ENCODE measurements at regions not wholly inside any gene's neighbourhood (a gene's known extent, or its start where the extent isn't known, plus 50 kb on each side); places are given as distances from the start of the nearest gene placed in this dataset.

GRCh38 chr5:165996201-165996875 is 2295.1 kb upstream of the WWC1 start:
- no peak for DNase-seq (ENCODE audit: low spot score)

GRCh38 chr5:165999693-166000320 is 2291.6 kb upstream of the WWC1 start:
- no peak for DNase-seq (ENCODE audit: low spot score)

- DNase-seq (ENCODE audit: low spot score): no peak
Observed at GRCh38 chr5:166004006-166004405, 2287.4 kb upstream of the WWC1 start.

DNA sequence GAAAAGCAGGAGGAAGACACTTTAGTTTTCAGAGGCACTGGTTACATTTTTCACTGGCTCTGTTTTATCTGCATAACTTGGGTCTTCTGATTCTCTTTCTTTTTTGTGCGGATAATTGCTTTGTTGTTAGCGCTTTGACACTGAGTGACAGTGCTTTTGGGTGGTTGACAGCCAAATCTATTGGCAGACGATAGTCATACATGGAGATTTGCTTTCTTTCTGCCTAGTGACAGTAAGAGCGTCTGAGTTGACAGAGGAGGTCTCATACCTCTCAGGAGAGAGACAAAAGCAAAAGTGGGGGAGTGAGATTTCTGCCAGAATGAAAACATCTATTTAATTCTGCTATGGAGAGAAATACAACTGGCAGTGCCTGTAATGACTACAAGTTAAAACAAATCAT is 2278.0 kb upstream of the WWC1 start:
- DNase-seq (ENCODE audit: low spot score): no peak

DNA sequence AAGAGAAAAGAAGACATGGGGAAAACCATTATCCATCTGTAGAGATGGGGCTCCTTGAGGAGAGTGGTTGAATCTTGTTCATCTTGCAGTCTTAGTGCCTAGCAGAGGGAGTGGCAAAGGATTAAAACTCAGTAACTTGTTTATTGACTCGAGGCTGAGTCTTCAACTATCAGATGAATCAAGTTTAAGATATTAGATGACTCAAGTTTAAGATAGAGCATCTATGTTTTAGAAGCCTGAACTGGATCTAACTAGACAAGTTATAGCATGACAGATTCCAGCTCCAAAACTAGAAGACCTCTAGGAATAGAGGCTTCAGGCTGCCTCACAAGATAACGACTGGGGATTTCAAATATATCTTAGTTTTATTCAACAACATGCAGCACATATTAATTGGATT is 2277.2 kb upstream of the WWC1 start:
- DNase-seq (ENCODE audit: low spot score): no peak

- no peak for DNase-seq (ENCODE audit: low spot score)
Observed at GRCh38 chr5:166018716-166019115, 2272.7 kb upstream of the WWC1 start.

- DNase-seq (ENCODE audit: low spot score): no peak
Observed at GRCh38 chr5:166022065-166022464, 2269.4 kb upstream of the WWC1 start.

DNA sequence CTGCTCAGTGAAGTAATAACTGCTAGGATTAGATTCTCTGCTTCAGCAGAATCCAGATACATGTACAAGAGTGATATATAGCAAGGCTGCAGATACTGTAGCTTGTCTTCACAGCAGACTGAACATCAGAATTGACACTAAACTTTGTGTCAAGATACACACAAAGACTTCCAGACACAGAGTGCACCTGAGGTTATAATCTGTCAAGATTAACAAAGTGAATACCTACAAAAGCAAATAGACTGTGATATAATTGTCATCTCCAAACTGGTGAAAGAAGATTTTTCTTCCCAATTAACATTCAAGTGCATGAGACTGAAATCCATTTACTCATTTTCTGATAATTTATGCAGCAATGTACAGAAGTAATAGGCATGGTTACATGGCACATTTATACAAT is 2266.5 kb upstream of the WWC1 start:
- no peak for DNase-seq (ENCODE audit: low spot score)

DNA sequence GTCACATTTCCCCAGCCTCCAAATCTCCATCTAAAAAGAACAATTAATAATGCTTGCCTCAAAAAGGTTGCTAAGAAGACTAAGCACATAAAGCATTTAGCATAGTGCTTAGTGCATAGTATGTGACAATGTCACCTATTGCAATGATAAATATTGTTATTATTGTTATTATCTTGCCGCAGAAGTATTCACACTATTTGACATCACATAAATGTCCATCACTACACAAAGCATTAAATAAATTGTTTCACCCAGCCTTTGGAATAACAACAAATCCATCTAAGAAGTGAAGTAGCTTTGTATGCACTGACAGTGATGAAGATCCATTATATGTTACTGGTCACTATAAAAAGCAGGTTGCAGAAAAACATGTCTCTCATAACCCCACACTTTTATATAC is 2263.9 kb upstream of the WWC1 start:
- no peak for DNase-seq (ENCODE audit: low spot score)

- DNase-seq (ENCODE audit: low spot score): no peak
Observed at GRCh38 chr5:166031926-166032325, 2259.5 kb upstream of the WWC1 start.

- no peak for DNase-seq (ENCODE audit: low spot score)
Observed at GRCh38 chr5:166032601-166033000, 2258.8 kb upstream of the WWC1 start.

DNA sequence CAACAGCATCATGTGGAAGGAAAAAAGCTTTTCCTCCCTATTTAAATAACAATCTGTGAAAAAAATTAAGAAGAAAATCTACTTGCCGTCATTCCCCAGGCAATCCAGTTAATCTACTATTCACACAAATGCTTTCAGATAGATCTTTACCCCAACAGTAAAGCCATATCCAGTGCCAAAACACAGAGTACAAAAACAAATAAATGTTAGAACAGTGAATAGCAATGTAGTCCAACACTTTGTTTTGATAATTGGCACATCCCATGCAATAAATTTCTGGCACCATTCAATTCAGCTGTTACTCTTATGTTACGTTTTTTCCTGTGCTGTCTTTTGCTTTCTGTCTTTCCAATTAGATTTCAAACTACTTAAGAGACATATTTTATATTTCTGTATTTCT is 2245.5 kb upstream of the WWC1 start:
- DNase-seq (ENCODE audit: low spot score): no peak

DNA sequence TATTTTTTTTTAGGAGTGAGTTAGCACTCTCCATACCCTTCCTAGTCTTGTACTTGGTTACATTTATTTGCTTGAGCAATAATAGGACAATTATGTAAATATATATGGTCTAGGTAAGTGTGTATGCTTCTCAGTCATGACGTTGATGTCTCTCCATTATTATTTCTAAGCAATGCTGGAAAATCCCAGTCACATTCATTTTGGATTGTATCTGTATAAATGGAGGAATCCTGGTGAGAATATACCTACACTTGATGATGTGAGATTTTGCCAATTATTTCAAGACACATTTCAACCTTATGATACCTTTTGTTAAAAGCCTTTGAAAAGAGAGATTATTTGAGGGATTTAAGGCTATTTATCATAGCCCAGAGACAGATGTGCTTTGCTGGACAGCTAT is 2244.5 kb upstream of the WWC1 start:
- DNase-seq (ENCODE audit: low spot score): no peak

- DNase-seq (ENCODE audit: low spot score): no peak
Observed at GRCh38 chr5:166050531-166050930, 2240.9 kb upstream of the WWC1 start.

GRCh38 chr5:166058660-166059059 is 2232.8 kb upstream of the WWC1 start:
- no peak for DNase-seq (ENCODE audit: low spot score)

- DNase-seq (ENCODE audit: low spot score): no peak
Observed at GRCh38 chr5:166062094-166062493, 2229.4 kb upstream of the WWC1 start.

DNA sequence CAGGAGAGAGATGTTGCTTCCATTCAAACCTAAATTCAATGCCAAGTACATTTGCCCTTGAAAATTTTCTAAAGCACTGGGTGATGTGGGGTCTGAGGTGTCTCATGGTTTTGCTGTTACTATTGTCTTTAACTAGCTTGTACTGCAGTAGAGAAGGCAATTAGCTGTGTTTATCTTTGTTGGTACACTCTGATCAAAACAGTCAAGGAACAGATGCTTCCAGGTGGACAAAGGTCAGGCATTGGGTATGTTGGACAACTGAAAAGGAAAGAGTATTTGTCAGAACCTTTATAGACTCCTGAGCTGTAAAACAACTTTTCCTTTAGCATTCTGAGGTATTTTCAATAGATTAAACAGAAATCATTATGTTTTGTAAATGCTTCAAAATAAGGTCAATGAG is 2228.7 kb upstream of the WWC1 start:
- DNase-seq (ENCODE audit: low spot score): no peak

DNA sequence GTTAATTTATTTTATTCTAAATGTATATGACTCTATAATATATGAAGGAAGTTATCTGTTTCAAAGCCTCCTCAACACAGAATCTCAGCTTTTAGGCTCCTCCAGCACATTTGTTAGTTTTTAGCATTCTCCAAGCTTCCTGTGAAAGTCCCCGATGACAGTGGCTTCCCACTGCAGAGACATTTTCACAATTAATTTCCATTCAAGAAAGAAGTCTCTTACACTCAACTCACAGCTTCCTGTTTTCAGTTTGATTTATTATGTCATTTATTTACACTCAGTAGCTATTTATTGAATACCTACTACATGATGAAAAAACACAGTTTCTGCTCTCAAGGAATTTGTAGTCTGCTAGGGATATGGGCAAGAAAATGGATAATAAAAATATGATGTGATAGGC is 2228.2 kb upstream of the WWC1 start:
- DNase-seq (ENCODE audit: low spot score): no peak

DNA sequence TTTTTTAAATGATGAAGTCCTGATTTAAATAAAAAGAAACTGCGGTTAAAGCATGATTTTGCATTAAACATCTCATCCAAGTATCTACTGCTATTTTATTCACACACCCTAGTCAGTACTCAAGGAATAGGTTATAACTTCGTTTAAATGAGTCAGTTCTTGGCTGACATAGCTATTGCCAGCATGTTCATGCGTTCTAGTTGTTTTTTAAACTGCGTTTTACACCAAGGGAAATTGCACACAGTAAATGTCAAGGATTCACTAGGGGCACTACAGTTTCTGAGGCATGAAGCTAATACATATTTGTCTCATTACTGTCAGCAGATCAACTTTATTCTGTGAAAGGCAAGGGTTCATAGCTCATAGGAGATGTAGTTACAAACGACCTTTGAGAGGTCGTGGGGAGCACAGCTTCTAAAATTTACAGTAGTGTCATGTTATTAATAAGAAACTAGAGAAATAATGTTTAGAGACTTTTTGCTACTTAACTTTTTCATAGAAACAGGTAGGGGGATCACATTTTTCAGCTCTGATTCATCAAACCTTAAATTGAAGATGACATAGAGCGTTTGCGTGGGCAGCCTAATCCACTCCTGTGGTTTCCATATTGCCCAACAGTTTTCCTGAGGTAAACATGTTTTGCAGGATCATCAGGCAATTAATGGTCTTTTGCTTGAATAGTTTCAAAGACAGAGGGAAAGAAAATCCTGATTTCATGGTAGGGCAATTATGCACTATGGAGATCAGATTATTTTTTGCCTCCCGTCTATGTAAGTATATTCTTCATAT is 2222.7 kb upstream of the WWC1 start:
- peak; percentile 5 for DNase-seq (ENCODE audit: low spot score)

DNA sequence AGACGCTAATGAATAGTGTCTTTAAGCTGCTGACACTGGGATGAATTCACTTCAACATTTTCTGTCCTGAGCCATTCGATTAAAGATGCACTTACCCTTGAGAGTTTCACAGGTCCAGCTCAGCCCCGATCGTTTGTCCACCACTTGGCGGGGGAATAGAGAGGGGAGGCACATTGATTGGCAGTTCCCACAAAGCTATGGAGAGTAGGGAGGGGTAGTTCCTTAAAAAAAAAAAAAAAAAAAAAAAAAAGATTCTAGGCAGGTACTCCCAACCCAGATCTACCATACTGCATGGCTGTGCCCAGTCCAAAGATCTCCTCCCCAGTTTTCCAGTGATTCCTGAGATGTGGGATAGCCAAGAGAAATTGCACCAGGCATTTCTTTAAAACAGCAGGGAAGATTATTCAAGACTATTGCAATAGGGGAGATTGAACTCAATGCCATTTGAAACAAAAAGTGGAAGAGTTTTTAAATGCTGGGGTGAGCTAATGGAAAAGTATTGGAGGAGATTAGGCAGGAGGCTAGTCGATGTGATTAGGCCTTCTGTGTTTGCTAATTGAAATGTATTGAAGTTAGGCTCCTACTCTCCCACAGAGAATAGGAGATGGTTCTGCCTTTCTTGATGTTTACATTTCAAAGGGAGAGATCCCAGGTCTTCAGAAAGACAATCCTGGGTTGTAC is 2217.4 kb upstream of the WWC1 start:
- no peak for DNase-seq (ENCODE audit: low spot score)

GRCh38 chr5:166074582-166075481 is 2216.6 kb upstream of the WWC1 start:
- DNase-seq (ENCODE audit: low spot score): no peak

Data from COLO829 (cell line).